Stimulated activated naive CD8-positive, alpha-beta T cell treated with anti-CD3 and anti-CD28 coated beads, Interleukin-15, amount 100 ng/mL, for 72 hours (primary cell): ENCODE measurements at regions not wholly inside any gene's neighbourhood (a gene's known extent, or its start where the extent isn't known, plus 50 kb on each side); places are given as distances from the start of the nearest gene placed in this dataset.

Experiments used
- ATAC-seq: fragments of 150-1000 bp; cut with Tn5 transposase; 2 replicates; pipeline ENCODE4 v1.10.0; 2021; ENCODE audit warnings: mild to moderate bottlenecking, moderate library complexity
- DNase-seq, 2 donors: peaks; one replicate each; pipeline ENCODE4 v3.0.0; 2021 to 2022
- H3K27ac Mint-ChIP-seq, 2 donors: one replicate each; pipeline ENCODE4 v1.8.0; 2022; ENCODE audit warnings: mild to moderate bottlenecking in 2 of 2, mixed read lengths in 2 of 2, moderate library complexity in 2 of 2
- H3K27me3 Mint-ChIP-seq: one replicate; pipeline ENCODE4 v1.8.0; 2022; ENCODE audit warnings: mixed read lengths
- H3K4me1 Mint-ChIP-seq: one replicate; pipeline ENCODE4 v1.8.0; 2022; ENCODE audit warnings: mild to moderate bottlenecking, mixed read lengths
- H3K4me3 Mint-ChIP-seq, 2 donors: one replicate each; pipeline ENCODE4 v1.8.0; 2022; ENCODE audit warnings: mild to moderate bottlenecking in 2 of 2, mixed read lengths in 2 of 2, moderate library complexity in 1 of 2
- H3K9me3 Mint-ChIP-seq, 2 donors: one replicate each; pipeline ENCODE4 v1.8.0; 2022; ENCODE audit warnings: mixed read lengths in 2 of 2

DNA sequence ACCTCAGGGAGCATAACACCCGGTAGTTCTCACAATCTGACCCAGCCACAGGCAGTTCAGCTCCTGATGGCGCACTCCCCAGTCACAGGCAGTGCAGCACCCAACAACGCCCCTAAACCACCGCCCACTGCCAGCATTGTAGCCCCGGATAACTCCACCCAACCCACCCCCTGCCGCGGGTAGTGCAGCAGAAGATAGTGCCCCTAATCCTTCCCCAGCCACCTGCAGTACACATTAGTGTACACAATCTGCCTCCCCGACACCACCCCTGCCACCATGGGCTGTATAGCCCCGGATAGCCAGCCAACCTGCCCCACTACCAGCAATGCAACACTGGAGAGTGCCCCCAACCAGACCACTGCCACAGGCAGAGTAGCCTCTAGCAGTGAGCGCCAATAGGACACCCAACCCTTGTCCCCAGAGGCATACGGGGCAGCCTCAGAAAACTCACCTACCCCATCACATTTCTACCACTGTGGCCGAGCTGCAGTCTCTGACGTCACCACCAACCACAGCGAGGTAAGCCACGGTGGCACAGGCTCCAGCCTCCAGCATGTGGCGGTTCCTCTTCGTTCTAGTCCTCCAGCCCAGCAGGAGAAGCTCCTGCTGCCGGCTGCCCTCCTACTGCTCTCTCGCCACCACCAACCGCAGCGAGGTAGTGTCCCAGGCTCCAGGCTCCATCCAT is 877.3 kb downstream of the KCNJ18 start:
- H3K27ac Mint-ChIP-seq = no peak overlapping the region
- H3K9me3 Mint-ChIP-seq = peaks cover 0 to 42% of the 10 kb centered on the region in 2 donors
- DNase-seq (no peak), ATAC-seq (no peak)
- H3K4me3 Mint-ChIP-seq = no peak overlapping the region
- H3K4me1 Mint-ChIP-seq = no peaks in the 10 kb centered on the region
- no peaks in the 10 kb centered on the region for H3K27me3 Mint-ChIP-seq

DNA sequence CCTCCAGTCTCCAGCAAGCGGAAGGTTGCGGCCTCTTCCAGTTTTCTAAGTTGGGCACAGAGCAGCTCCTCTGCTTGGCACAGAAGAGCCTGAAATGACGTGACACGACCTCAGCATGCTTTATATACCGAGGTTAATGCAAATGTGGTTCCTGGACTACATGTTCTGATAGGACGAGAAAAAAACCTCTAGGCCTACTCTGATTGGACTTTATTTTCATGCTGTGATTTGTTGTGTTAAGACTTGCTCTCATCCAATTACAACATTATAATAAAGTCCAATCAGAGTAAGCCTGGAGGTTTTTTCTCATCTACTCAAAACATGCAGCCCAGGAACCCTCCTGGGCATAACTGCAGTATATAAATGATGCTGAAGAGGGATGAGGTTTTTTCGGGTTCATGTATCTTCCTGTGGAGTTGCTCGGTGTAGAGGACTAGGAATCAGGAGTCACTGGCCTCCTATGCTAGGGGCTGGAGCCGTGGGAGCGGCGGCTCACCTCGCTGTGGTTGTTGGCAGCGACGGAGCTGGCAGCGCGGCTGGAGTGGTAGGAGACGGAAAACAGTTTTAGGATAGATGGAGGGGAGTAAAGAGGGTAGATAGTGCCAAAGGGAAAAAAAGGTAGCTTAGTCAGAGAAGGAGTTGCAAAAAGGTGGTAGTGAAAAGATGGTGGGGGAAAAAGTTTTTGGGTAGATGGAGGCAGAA is 878.0 kb downstream of the KCNJ18 start:
- Mint-ChIP-seq H3K4me3 (no peak overlapping the region), H3K27me3 (no peaks in the 10 kb centered on the region), H3K9me3 (peaks cover 0 to 42% of the 10 kb centered on the region in 2 donors), H3K4me1 (no peaks in the 10 kb centered on the region), H3K27ac (no peak overlapping the region)
- DNase-seq (no peak), ATAC-seq (no peak)

DNA sequence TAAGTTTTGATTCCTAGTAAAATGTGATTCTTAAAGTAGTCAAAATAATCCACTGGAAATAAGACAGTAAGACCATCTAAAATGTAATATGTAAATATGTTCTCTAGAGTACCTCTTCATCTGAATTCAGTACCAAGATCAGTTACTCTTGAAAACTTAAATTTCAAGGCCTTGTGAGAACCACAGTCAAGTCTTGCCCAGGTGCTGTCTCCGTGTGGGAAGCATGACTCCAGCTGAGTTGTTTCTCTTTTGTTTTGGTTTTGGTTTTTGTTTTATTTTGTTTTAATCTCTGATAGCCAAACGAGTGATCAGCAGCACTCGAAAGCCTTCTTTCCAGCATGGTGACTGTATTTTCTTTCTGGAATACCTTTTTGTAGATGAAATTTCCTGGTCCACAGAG is 907.0 kb downstream of the KCNJ18 start:
- DNase-seq (no peak), ATAC-seq (no peak)
- H3K4me1 Mint-ChIP-seq = no peaks in the 10 kb centered on the region
- no peak overlapping the region for H3K4me3 Mint-ChIP-seq
- no peak overlapping the region for H3K27ac Mint-ChIP-seq
- no peaks in the 10 kb centered on the region for H3K9me3 Mint-ChIP-seq
- no peaks in the 10 kb centered on the region for H3K27me3 Mint-ChIP-seq

GRCh38 chr17:22600644-22601298 is 908.4 kb downstream of the KCNJ18 start:
- Mint-ChIP-seq H3K27ac (no peak overlapping the region), H3K27me3 (no peaks in the 10 kb centered on the region), H3K4me1 (no peaks in the 10 kb centered on the region), H3K4me3 (no peak overlapping the region), H3K9me3 (no peaks in the 10 kb centered on the region)
- DNase-seq (no peak), ATAC-seq (no peak)
